HEK293 (cell line): ENCODE measurements at regions not wholly inside any gene's neighbourhood (a gene's known extent, or its start where the extent isn't known, plus 50 kb on each side); places are given as distances from the start of the nearest gene placed in this dataset.

ENCODE experiments used
- CTCF ChIA-PET: fragments of 350-600 bp; formaldehyde crosslinking; extraction: SDS; loops from one replicate; lab custom pipeline; 2021; ENCODE audit warnings: antibody characterized with exemption; lab: Yijun Ruan, JAX
- POLR2A ChIA-PET: fragments of 300-600 bp; formaldehyde crosslinking; extraction: SDS; loops from one replicate; lab custom pipeline; 2020; ENCODE audit warnings: antibody characterized with exemption, inconsistent platforms; lab: Yijun Ruan, JAX
- H3K27ac ChIP-seq: fragments of 200-500 bp; sonication (Bioruptor generic); 2 replicates; pipeline ENCODE4 v1.5.1; 2014; ENCODE audit warnings: low read depth, low read length, control low read depth, inconsistent platforms; ENCODE audit errors: extremely low read depth
- H3K36me3 ChIP-seq, 2 experiments: fragments of 200-500 bp in 1 of 2; sonication (Bioruptor generic) in 1 of 2; 1 replicate in 1 of 2; 2 replicates in 1 of 2; pipeline ENCODE4 v1.5.1; 2014 to 2017; ENCODE audit warnings: inconsistent platforms in 2 of 2, low read length in 2 of 2; ENCODE audit not compliant: control insufficient read depth in 2 of 2, insufficient read depth in 1 of 2
- H3K4me1 ChIP-seq: fragments of 200-500 bp; sonication (Bioruptor generic); 2 replicates; pipeline ENCODE4 v1.5.1; 2014; ENCODE audit warnings: mild to moderate bottlenecking, low read length, inconsistent platforms; ENCODE audit not compliant: control insufficient read depth, insufficient read depth
- H3K4me3 ChIP-seq: 2 replicates; pipeline ENCODE4 v1.5.1; 2011; ENCODE audit warnings: low read depth, mild to moderate bottlenecking, control low read depth, low read length, moderate library complexity
- H3K9me3 ChIP-seq: fragments of 200-500 bp; sonication (Bioruptor generic); 2 replicates; pipeline ENCODE4 v1.5.1; 2014; ENCODE audit warnings: low read depth, low read length, inconsistent platforms; ENCODE audit not compliant: control insufficient read depth, insufficient read depth
- ATF2 ChIP-seq: fragments of 450-650 bp; formaldehyde crosslinking; IDR thresholded peaks from 2 replicates; pipeline ENCODE4 v1.5.1; 2016; ENCODE audit warnings: missing biosample characterization, missing genetic modification characterization, low read depth
- GLI2 ChIP-seq: fragments of 450-650 bp; formaldehyde crosslinking; IDR thresholded peaks from 2 replicates; pipeline ENCODE4; 2017; ENCODE audit warnings: missing biosample characterization, missing genetic modification characterization, low read depth, borderline replicate concordance
- HIC1 ChIP-seq: fragments of 450-650 bp; formaldehyde crosslinking; IDR thresholded peaks from 2 replicates; pipeline ENCODE4 v1.5.1; 2016; ENCODE audit warnings: missing biosample characterization, missing genetic modification characterization
- HOXC10 ChIP-seq: sonication (generic); formaldehyde crosslinking; IDR thresholded peaks from 2 replicates; pipeline ENCODE4 v1.8.1; 2023; ENCODE audit warnings: mild to moderate bottlenecking, missing genetic modification reagents
- KLF16 ChIP-seq: fragments of 450-650 bp; formaldehyde crosslinking; IDR thresholded peaks from 2 replicates; pipeline ENCODE4 v1.5.1; 2017; ENCODE audit warnings: missing biosample characterization, missing genetic modification characterization
- MZF1 ChIP-seq: fragments of 450-650 bp; formaldehyde crosslinking; IDR thresholded peaks from 2 replicates; pipeline ENCODE4 v1.5.1; 2017; ENCODE audit warnings: missing biosample characterization, missing genetic modification characterization, borderline replicate concordance
- PRDM1 ChIP-seq: fragments of 450-650 bp; formaldehyde crosslinking; IDR thresholded peaks from 2 replicates; pipeline ENCODE4; 2016; ENCODE audit warnings: missing biosample characterization, missing genetic modification characterization
- ZBTB20 ChIP-seq: fragments of 450-650 bp; formaldehyde crosslinking; IDR thresholded peaks from 2 replicates; pipeline ENCODE4 v1.5.1; 2016; ENCODE audit warnings: missing biosample characterization, missing genetic modification characterization
- ZFHX2 ChIP-seq: fragments of 450-650 bp; formaldehyde crosslinking; conservative IDR thresholded peaks from 2 replicates; pipeline ENCODE4 v1.5.1; 2016; ENCODE audit warnings: missing biosample characterization, missing genetic modification characterization
- ZFP37 ChIP-seq: fragments of 450-650 bp; formaldehyde crosslinking; IDR thresholded peaks from 2 replicates; pipeline ENCODE4 v1.5.1; 2016; ENCODE audit warnings: missing biosample characterization, missing genetic modification characterization
- ZIC2 ChIP-seq: fragments of 450-650 bp; formaldehyde crosslinking; IDR thresholded peaks from 2 replicates; pipeline ENCODE4 v1.5.1; 2016; ENCODE audit warnings: missing biosample characterization, missing genetic modification characterization
- ZNF114 ChIP-seq: fragments of 450-650 bp; formaldehyde crosslinking; IDR thresholded peaks from 2 replicates; pipeline ENCODE4 v1.5.0; 2017; ENCODE audit warnings: missing biosample characterization, missing genetic modification characterization
- ZNF19 ChIP-seq: fragments of 450-650 bp; formaldehyde crosslinking; IDR thresholded peaks from 2 replicates; pipeline ENCODE4; 2016; ENCODE audit warnings: missing biosample characterization, missing genetic modification characterization, low read depth
- ZNF23 ChIP-seq: fragments of 450-650 bp; formaldehyde crosslinking; IDR thresholded peaks from 2 replicates; pipeline ENCODE4 v1.5.1; 2016; ENCODE audit warnings: missing biosample characterization, missing genetic modification characterization, borderline replicate concordance
- ZNF292 ChIP-seq: fragments of 450-650 bp; formaldehyde crosslinking; IDR thresholded peaks from 2 replicates; pipeline ENCODE4 v1.5.1; 2016; ENCODE audit warnings: low read depth, missing biosample characterization, missing genetic modification characterization, borderline replicate concordance
- ZNF48 ChIP-seq: fragments of 450-650 bp; formaldehyde crosslinking; IDR thresholded peaks from 2 replicates; pipeline ENCODE4 v1.5.1; 2016; ENCODE audit warnings: missing biosample characterization, missing genetic modification characterization
- ZNF488 ChIP-seq: fragments of 450-650 bp; formaldehyde crosslinking; IDR thresholded peaks from 2 replicates; pipeline ENCODE4 v1.5.1; 2016; ENCODE audit warnings: missing biosample characterization, missing genetic modification characterization
- ZNF580 ChIP-seq: fragments of 450-650 bp; formaldehyde crosslinking; IDR thresholded peaks from 2 replicates; pipeline ENCODE4 v1.5.1; 2016; ENCODE audit warnings: missing biosample characterization, missing genetic modification characterization
- ZNF610 ChIP-seq: fragments of 450-650 bp; formaldehyde crosslinking; IDR thresholded peaks from 2 replicates; pipeline ENCODE4 v1.5.1; 2016; ENCODE audit warnings: missing biosample characterization, missing genetic modification characterization, borderline replicate concordance
- ZNF621 ChIP-seq: fragments of 450-650 bp; formaldehyde crosslinking; IDR thresholded peaks from 2 replicates; pipeline ENCODE4 v1.5.1; 2017; ENCODE audit warnings: missing biosample characterization, missing genetic modification characterization
- ZNF624 ChIP-seq: fragments of 450-650 bp; formaldehyde crosslinking; IDR thresholded peaks from 2 replicates; pipeline ENCODE4 v1.5.1; 2017; ENCODE audit warnings: missing biosample characterization, missing genetic modification characterization
- ZNF664 ChIP-seq: fragments of 450-650 bp; formaldehyde crosslinking; IDR thresholded peaks from 2 replicates; pipeline ENCODE4 v1.5.1; 2016; ENCODE audit warnings: missing biosample characterization, missing genetic modification characterization
- ZNF704 ChIP-seq: fragments of 450-650 bp; formaldehyde crosslinking; IDR thresholded peaks from 2 replicates; pipeline ENCODE4 v1.5.1; 2016; ENCODE audit warnings: missing biosample characterization, missing genetic modification characterization
- ZNF791 ChIP-seq: fragments of 450-650 bp; formaldehyde crosslinking; IDR thresholded peaks from 2 replicates; pipeline ENCODE4 v1.5.1; 2016; ENCODE audit warnings: missing biosample characterization, missing genetic modification characterization
- ZNF843 ChIP-seq: fragments of 450-650 bp; formaldehyde crosslinking; IDR thresholded peaks from 2 replicates; pipeline ENCODE4 v1.5.1; 2016; ENCODE audit warnings: missing biosample characterization, missing genetic modification characterization
- ZSCAN5A ChIP-seq: fragments of 450-650 bp; formaldehyde crosslinking; IDR thresholded peaks from 2 replicates; pipeline ENCODE4 v1.5.1; 2016; ENCODE audit warnings: missing biosample characterization, missing genetic modification characterization

- Histone ChIP-seq H3K36me3 (no peaks in the 10 kb centered on the region), H3K9me3 (no peaks in the 10 kb centered on the region), H3K4me3 (no peak overlapping the region), H3K27ac (no peak overlapping the region), H3K4me1 (no peaks in the 10 kb centered on the region)
- ChIA-PET POLR2A (no interaction called here), CTCF (no interaction called here)
- TF ChIP-seq ZNF580 (tag by site-specific recombination) = no peak
- TF ChIP-seq ZFP37 = no peak
- no peak for TF ChIP-seq ZBTB20 (tag by site-specific recombination)
- no peak for TF ChIP-seq ZIC2 (tag by site-specific recombination)
- TF ChIP-seq HOXC10 (CRISPR knock-in tag) = no peak
- TF ChIP-seq ZFHX2 (tag by site-specific recombination) = no peak
- TF ChIP-seq ZNF48 (tag by site-specific recombination) = no peak
- no peak for TF ChIP-seq ZNF621 (tag by site-specific recombination)
- TF ChIP-seq ZNF488 (tag by site-specific recombination) = no peak
- TF ChIP-seq ZNF791 = no peak
- TF ChIP-seq ZNF624 (tag by site-specific recombination) = no peak
- no peak for TF ChIP-seq ATF2
- TF ChIP-seq ZNF664 (tag by site-specific recombination) = no peak
Observed at GRCh38 chr1:4599951-4600481, 54.4 kb upstream of the AJAP1 start.

GRCh38 chr1:4600615-4601460 is 53.6 kb upstream of the AJAP1 start:
- Histone ChIP-seq H3K4me1 (no peaks in the 10 kb centered on the region), H3K9me3 (no peaks in the 10 kb centered on the region), H3K4me3 (no peak overlapping the region), H3K36me3 (no peaks in the 10 kb centered on the region), H3K27ac (no peak overlapping the region)
- POLR2A ChIA-PET = no interaction called here
- CTCF ChIA-PET = no interaction called here
- TF ChIP-seq ZNF843 (tag by site-specific recombination) = no peak
- TF ChIP-seq KLF16 (tag by site-specific recombination) = no peak
- TF ChIP-seq ZNF114 (tag by site-specific recombination) = no peak
- no peak for TF ChIP-seq ZNF704 (tag by site-specific recombination)
- no peak for TF ChIP-seq HIC1 (tag by site-specific recombination)
- no peak for TF ChIP-seq ZNF19
- no peak for TF ChIP-seq MZF1
- no peak for TF ChIP-seq ZNF292 (tag by site-specific recombination)
- TF ChIP-seq GLI2 (tag by site-specific recombination) = no peak
- no peak for TF ChIP-seq ZNF48 (tag by site-specific recombination)
- TF ChIP-seq ZNF23 = no peak
- no peak for TF ChIP-seq ZNF610
- TF ChIP-seq ZSCAN5A (tag by site-specific recombination) = no peak
- TF ChIP-seq PRDM1 = no peak
